HepG2 (cell line): ENCODE measurements at regions not wholly inside any gene's neighbourhood (a gene's known extent, or its start where the extent isn't known, plus 50 kb on each side); places are given as distances from the start of the nearest gene placed in this dataset.

Experiments used
- CEBPB ChIP-seq: IDR thresholded peaks from 2 replicates; pipeline ENCODE4 v1.6.1; 2011; ENCODE audit warnings: low read depth, low read length, improper control_type of control experiment, borderline replicate concordance
- CHCHD3 ChIP-seq: sonication (generic); formaldehyde crosslinking; IDR thresholded peaks from 2 replicates; pipeline ENCODE4 v1.8.0; 2022; ENCODE audit warnings: mild to moderate bottlenecking, missing genetic modification reagents, moderate library complexity
- DNMT1 ChIP-seq: sonication (generic); formaldehyde crosslinking; IDR thresholded peaks from 2 replicates; pipeline ENCODE4 v1.5.1; 2020; ENCODE audit warnings: mild to moderate bottlenecking, missing genetic modification reagents
- GTF2F1 ChIP-seq: fragments of 150-350 bp; IDR thresholded peaks from 2 replicates; pipeline ENCODE4 v1.6.1; 2014; ENCODE audit warnings: low read length
- HDAC6 ChIP-seq: fragments of 200-600 bp; sonication (generic); IDR thresholded peaks from 2 replicates; pipeline ENCODE4 v1.7.0; 2017; ENCODE audit warnings: mild to moderate bottlenecking, antibody characterized with exemption, low read length, low read depth
- HHEX ChIP-seq: IDR thresholded peaks from 2 replicates; pipeline ENCODE4 v1.6.1; 2016; ENCODE audit warnings: control low read depth
- ISL2 ChIP-seq: sonication (generic); formaldehyde crosslinking; IDR thresholded peaks from 2 replicates; pipeline ENCODE4 v1.5.0; 2020; ENCODE audit warnings: missing genetic modification reagents
- MATR3 ChIP-seq: sonication (generic); formaldehyde crosslinking; IDR thresholded peaks from 2 replicates; pipeline ENCODE4 v1.4.0; 2020; ENCODE audit warnings: missing genetic modification reagents
- MTA3 ChIP-seq: sonication (generic); formaldehyde crosslinking; IDR thresholded peaks from 2 replicates; pipeline ENCODE4 v1.4.0; 2020; ENCODE audit warnings: missing genetic modification reagents
- NFE2 ChIP-seq: sonication (generic); formaldehyde crosslinking; IDR thresholded peaks from 2 replicates; pipeline ENCODE4 v1.4.0; 2020; ENCODE audit warnings: missing genetic modification reagents
- PHF8 ChIP-seq: sonication (generic); formaldehyde crosslinking; IDR thresholded peaks from 2 replicates; pipeline ENCODE4 v1.5.0; 2020; ENCODE audit warnings: missing genetic modification reagents
- PREB ChIP-seq: sonication (generic); formaldehyde crosslinking; IDR thresholded peaks from 2 replicates; pipeline ENCODE4 v1.4.0; 2020; ENCODE audit warnings: missing genetic modification reagents
- RARG ChIP-seq: sonication (generic); formaldehyde crosslinking; IDR thresholded peaks from 2 replicates; pipeline ENCODE4 v1.4.0; 2020; ENCODE audit warnings: low read depth, mild to moderate bottlenecking, missing genetic modification reagents
- SALL1 ChIP-seq: sonication (generic); formaldehyde crosslinking; IDR thresholded peaks from 2 replicates; pipeline ENCODE4 v1.8.0; 2022; ENCODE audit warnings: mild to moderate bottlenecking, missing genetic modification reagents
- SIN3A ChIP-seq: IDR thresholded peaks from 2 replicates; pipeline ENCODE4 v1.6.1; 2011; ENCODE audit warnings: low read depth, mild to moderate bottlenecking, control low read depth, low read length, borderline replicate concordance
- SNAI1 ChIP-seq: sonication (generic); formaldehyde crosslinking; IDR thresholded peaks from 2 replicates; pipeline ENCODE4 v1.5.0; 2020; ENCODE audit warnings: mild to moderate bottlenecking, missing genetic modification reagents, borderline replicate concordance
- STAG1 ChIP-seq: sonication (generic); formaldehyde crosslinking; IDR thresholded peaks from 2 replicates; pipeline ENCODE4 v1.4.0; 2020; ENCODE audit warnings: missing genetic modification reagents
- TEAD3 ChIP-seq: optimal IDR thresholded peaks from 2 replicates; pipeline ENCODE3; 2016; ENCODE audit warnings: borderline replicate concordance
- TP53 ChIP-seq: sonication (generic); formaldehyde crosslinking; conservative IDR thresholded peaks from 2 replicates; pipeline ENCODE4 v1.4.0; 2020; ENCODE audit warnings: missing genetic modification reagents
- ZBTB8A ChIP-seq: sonication (generic); formaldehyde crosslinking; IDR thresholded peaks from 2 replicates; pipeline ENCODE4 v1.4.0; 2020; ENCODE audit warnings: mild to moderate bottlenecking, low read depth, missing genetic modification reagents, borderline replicate concordance
- ZFY ChIP-seq: sonication (generic); formaldehyde crosslinking; IDR thresholded peaks from 2 replicates; pipeline ENCODE4 v1.4.0; 2020; ENCODE audit warnings: missing genetic modification reagents
- ZNF143 ChIP-seq: sonication (generic); formaldehyde crosslinking; IDR thresholded peaks from 2 replicates; pipeline ENCODE4 v1.4.0; 2020; ENCODE audit warnings: missing genetic modification reagents
- ZNF513 ChIP-seq: sonication (generic); formaldehyde crosslinking; conservative IDR thresholded peaks from 2 replicates; pipeline ENCODE4 v1.5.0; 2020; ENCODE audit warnings: missing genetic modification reagents
- ZNF569 ChIP-seq: sonication (generic); formaldehyde crosslinking; IDR thresholded peaks from 2 replicates; pipeline ENCODE4 v1.5.0; 2020; ENCODE audit warnings: mild to moderate bottlenecking, missing genetic modification reagents, moderate library complexity, borderline replicate concordance
- ZNF609 ChIP-seq: sonication (generic); formaldehyde crosslinking; IDR thresholded peaks from 2 replicates; pipeline ENCODE4 v1.4.0; 2020; ENCODE audit warnings: mild to moderate bottlenecking, missing genetic modification reagents, borderline replicate concordance
- ZNF850 ChIP-seq: sonication (generic); formaldehyde crosslinking; conservative IDR thresholded peaks from 2 replicates; pipeline ENCODE4 v1.9.0; 2021; ENCODE audit warnings: mild to moderate bottlenecking, missing genetic modification reagents

- TF ChIP-seq SALL1 (CRISPR knock-in tag) (peak; percentile 46; the same call in 1 of the 2 replicates), RARG (CRISPR knock-in tag) (no peak), NFE2 (CRISPR knock-in tag) (no peak), TEAD3 (CRISPR knock-in tag) (peak; percentile 65), SNAI1 (CRISPR knock-in tag) (no peak), ZNF513 (CRISPR knock-in tag) (no peak), CHCHD3 (CRISPR knock-in tag) (no peak), STAG1 (CRISPR knock-in tag) (peak; percentile 88), PREB (CRISPR knock-in tag) (no peak), ZNF569 (CRISPR knock-in tag) (no peak), ZNF850 (CRISPR knock-in tag) (no peak), CEBPB (no peak), ZFY (CRISPR knock-in tag) (no peak), GTF2F1 (no peak), MTA3 (CRISPR knock-in tag) (no peak), ZNF143 (CRISPR knock-in tag) (no peak), ZBTB8A (CRISPR knock-in tag) (no peak), DNMT1 (CRISPR knock-in tag) (0 out of 2 replicates have a peak, but pooled peaks have one; percentile 49), HHEX (no peak), ISL2 (CRISPR knock-in tag) (no peak), HDAC6 (no peak), TP53 (CRISPR knock-in tag) (no peak), MATR3 (no peak), SIN3A (no peak), ZNF609 (CRISPR knock-in tag) (no peak), PHF8 (CRISPR knock-in tag) (no peak)
These were observed 344.0 kb upstream of the DDX18 start (continued) for GRCh38 chr2:117470311-117471095.
